ENCODE measurements at regions not wholly inside any gene's neighbourhood (a gene's known extent, or its start where the extent isn't known, plus 50 kb on each side); places are given as distances from the start of the nearest gene placed in this dataset.

DNA sequence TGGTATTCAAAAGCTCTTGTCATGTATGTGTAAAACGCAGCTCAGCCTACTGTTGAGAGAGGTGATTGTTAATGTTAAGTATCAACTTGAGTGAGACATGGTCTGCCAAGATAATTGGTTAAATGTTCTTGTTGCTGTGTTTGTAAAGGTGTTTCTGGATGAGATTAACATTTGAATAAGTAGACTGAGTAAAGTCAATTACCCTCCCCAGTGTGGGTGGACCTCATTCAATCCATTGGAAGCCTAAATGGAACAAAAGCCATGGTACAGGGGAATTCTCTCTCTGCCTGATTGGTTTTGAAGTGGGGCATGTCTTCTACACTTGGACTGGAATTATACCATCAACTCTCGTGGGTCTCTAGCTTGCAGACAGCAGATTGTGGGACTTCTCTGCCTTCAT is 63.8 kb upstream of the RERGL start:
- Histone ChIP-seq H3K9me3 (no peaks in the 10 kb centered on the region), H3K27ac (no peak overlapping the region), H3K27me3 (no peaks in the 10 kb centered on the region), H3K36me3 (no peaks in the 10 kb centered on the region), H3K4me3 (no peak overlapping the region), H3K4me1 (no peaks in the 10 kb centered on the region)
- DNase-seq, result no peak
- intact Hi-C loops (cut with DNase I; ENCODE audit: low total_unique reads), result no loop called here
- TF ChIP-seq, protein P1, sequence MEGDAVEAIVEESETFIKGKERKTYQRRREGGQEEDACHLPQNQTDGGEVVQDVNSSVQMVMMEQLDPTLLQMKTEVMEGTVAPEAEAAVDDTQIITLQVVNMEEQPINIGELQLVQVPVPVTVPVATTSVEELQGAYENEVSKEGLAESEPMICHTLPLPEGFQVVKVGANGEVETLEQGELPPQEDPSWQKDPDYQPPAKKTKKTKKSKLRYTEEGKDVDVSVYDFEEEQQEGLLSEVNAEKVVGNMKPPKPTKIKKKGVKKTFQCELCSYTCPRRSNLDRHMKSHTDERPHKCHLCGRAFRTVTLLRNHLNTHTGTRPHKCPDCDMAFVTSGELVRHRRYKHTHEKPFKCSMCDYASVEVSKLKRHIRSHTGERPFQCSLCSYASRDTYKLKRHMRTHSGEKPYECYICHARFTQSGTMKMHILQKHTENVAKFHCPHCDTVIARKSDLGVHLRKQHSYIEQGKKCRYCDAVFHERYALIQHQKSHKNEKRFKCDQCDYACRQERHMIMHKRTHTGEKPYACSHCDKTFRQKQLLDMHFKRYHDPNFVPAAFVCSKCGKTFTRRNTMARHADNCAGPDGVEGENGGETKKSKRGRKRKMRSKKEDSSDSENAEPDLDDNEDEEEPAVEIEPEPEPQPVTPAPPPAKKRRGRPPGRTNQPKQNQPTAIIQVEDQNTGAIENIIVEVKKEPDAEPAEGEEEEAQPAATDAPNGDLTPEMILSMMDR (IDR thresholded peaks at IDR 0.05), result no peak
- TF ChIP-seq POLR2A (IDR thresholded peaks at IDR 0.05), result no peak

DNA sequence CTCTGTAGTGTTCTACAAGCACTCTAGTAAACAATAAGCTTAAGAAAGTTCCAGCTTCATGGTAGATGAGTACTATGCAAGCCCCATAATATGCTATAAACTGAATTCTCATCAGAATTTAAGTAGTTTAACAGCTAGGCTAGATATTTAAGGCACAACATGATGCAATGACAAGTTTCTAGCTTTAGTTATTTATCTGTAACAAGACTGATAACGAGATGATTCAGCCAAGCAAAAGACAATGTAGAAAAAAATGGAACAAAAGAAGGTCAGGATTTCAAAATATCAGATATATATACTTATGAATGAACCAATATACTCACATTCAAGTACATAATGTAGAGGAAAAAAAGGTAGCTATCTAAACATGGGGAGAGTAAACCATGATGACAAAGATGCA is 61.0 kb upstream of the RERGL start:
- H3K27ac ChIP-seq, result no peak overlapping the region
- no peaks in the 10 kb centered on the region for H3K36me3 ChIP-seq
- intact Hi-C loops (cut with DNase I; ENCODE audit: low total_unique reads), result no loop called here
- TF ChIP-seq, protein P1 (IDR thresholded peaks at IDR 0.05), result no peak
- TF ChIP-seq POLR2A (IDR thresholded peaks at IDR 0.05), result no peak
- no peaks in the 10 kb centered on the region for H3K4me1 ChIP-seq
- DNase-seq, result no peak
- no peaks in the 10 kb centered on the region for H3K27me3 ChIP-seq
- no peak overlapping the region for H3K4me3 ChIP-seq
- H3K9me3 ChIP-seq, result no peaks in the 10 kb centered on the region

DNA sequence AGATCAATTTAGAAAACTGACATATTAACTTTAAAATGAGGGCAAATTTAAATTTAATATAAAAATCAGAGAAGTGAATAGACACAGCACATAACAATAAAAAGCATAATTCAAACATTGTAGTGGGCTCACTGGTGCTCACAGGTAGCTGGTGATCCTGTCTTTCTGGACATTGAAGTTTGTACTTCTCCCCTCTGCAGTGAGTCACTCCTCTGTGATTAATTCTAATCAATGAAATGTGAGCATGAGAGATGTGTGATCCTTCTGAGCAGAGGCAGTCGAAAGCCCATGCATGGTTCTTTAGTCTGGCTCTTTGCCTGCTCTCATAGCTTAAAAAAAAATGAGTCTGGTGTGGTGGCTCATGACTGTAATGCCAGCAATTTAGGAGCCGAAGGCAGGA is 59.0 kb upstream of the RERGL start:
- H3K27me3 ChIP-seq, result no peaks in the 10 kb centered on the region
- TF ChIP-seq, protein P1 (IDR thresholded peaks at IDR 0.05), result no peak
- no peak for TF ChIP-seq POLR2A (IDR thresholded peaks at IDR 0.05)
- H3K36me3 ChIP-seq, result no peaks in the 10 kb centered on the region
- H3K4me1 ChIP-seq, result no peaks in the 10 kb centered on the region
- no peak overlapping the region for H3K4me3 ChIP-seq
- no peaks in the 10 kb centered on the region for H3K9me3 ChIP-seq
- H3K27ac ChIP-seq, result no peak overlapping the region
- intact Hi-C loops (cut with DNase I; ENCODE audit: low total_unique reads), result no loop called here
- DNase-seq, result no peak

DNA sequence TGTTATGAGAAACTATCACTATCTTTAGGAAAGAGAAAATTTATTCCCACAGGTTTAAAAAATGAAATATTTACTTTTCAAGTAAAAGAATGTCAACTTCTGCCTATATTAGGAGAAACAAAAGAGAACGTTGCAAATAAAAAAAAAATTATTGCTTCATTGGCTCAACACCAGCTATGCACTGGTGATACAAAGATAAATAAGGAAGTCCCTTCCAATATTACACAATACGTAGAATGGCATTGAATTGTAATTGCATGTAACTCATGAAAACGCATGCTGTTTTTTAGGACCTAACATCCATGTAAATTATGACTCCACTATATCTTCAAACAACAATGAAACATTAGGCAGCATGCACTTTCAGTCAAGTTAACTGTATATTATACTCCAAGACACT is 56.4 kb upstream of the RERGL start:
- no peak for DNase-seq
- TF ChIP-seq, protein P1 (IDR thresholded peaks at IDR 0.05), result no peak
- TF ChIP-seq POLR2A (IDR thresholded peaks at IDR 0.05), result no peak
- Histone ChIP-seq H3K27ac (no peak overlapping the region), H3K4me3 (no peak overlapping the region), H3K9me3 (no peaks in the 10 kb centered on the region), H3K36me3 (no peaks in the 10 kb centered on the region), H3K4me1 (no peaks in the 10 kb centered on the region), H3K27me3 (no peaks in the 10 kb centered on the region)
- intact Hi-C loops (cut with DNase I; ENCODE audit: low total_unique reads), result no loop called here

DNA sequence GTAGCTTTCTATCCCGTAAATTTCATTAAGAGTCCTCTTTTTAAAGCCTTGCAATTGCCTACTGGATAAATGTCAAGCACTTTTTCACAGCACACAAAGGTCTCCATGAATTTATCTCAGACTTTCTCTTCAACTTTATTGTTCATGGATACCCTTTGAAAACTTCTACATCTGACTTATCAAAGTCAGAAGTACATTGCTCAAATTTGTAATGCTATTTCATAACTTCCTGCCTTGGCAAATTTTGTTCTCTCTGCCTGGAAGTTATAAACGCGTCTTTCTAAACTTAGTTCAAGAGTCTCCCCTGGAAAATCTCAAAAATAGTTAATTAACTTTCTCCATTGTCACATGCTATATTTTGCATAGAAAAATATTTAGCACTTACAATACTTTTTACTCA is 55.9 kb upstream of the RERGL start:
- H3K4me3 ChIP-seq, result no peak overlapping the region
- H3K36me3 ChIP-seq, result no peaks in the 10 kb centered on the region
- intact Hi-C loops (cut with DNase I; ENCODE audit: low total_unique reads), result no loop called here
- H3K27me3 ChIP-seq, result no peaks in the 10 kb centered on the region
- H3K27ac ChIP-seq, result no peak overlapping the region
- DNase-seq, result no peak
- H3K4me1 ChIP-seq, result no peaks in the 10 kb centered on the region
- no peak for TF ChIP-seq POLR2A (IDR thresholded peaks at IDR 0.05)
- TF ChIP-seq, protein P1 (IDR thresholded peaks at IDR 0.05), result no peak
- no peaks in the 10 kb centered on the region for H3K9me3 ChIP-seq

All from uterus (tissue), 3 donors.